Kidney (tissue), 13 donors: ENCODE measurements at regions not wholly inside any gene's neighbourhood (a gene's known extent, or its start where the extent isn't known, plus 50 kb on each side); places are given as distances from the start of the nearest gene placed in this dataset.
A peak's percentile ranks its signal among the peaks of the same experiment; 100 is the strongest.

Experiments
- DNase-seq, 5 donors: peaks; one replicate each; pipeline ENCODE4 v3.0.0-alpha.2; 2013 to 2020
- FAIRE-seq: peaks from 2 replicates; lab custom pipeline; 2012; peaks lifted over from hg19 to GRCh38; lab: Jason Lieb, UNC
- H3K27ac ChIP-seq, 2 donors: one replicate each; pipeline ENCODE4 v1.7.0; 2013; ENCODE audit warnings: low read depth in 2 of 2, low read length in 2 of 2, inconsistent platforms in 1 of 2
- H3K27me3 ChIP-seq: one replicate; pipeline ENCODE4 v1.7.1; 2013; ENCODE audit warnings: low read length, inconsistent platforms; ENCODE audit not compliant: control insufficient read depth, insufficient read depth
- H3K36me3 ChIP-seq, 3 donors: one replicate each; pipeline versions ENCODE4 v1.7.0 to v1.7.1; 2013; ENCODE audit warnings: low read length in 3 of 3, control low read depth in 1 of 3, inconsistent platforms in 1 of 3; ENCODE audit not compliant: insufficient read depth in 3 of 3, control insufficient read depth in 2 of 3
- H3K4me1 ChIP-seq, 3 donors: one replicate each; pipeline versions ENCODE4 v1.7.0 to v1.7.1; 2013; ENCODE audit warnings: low read length in 3 of 3, inconsistent platforms in 1 of 3, low read depth in 1 of 3; ENCODE audit not compliant: control insufficient read depth in 2 of 3, insufficient read depth in 2 of 3
- H3K4me3 ChIP-seq, 3 donors: one replicate each; pipeline versions ENCODE4 v1.7.0 to v1.8.1; 2013; ENCODE audit warnings: low read length in 3 of 3, control low read depth in 1 of 3, inconsistent platforms in 1 of 3
- H3K9ac ChIP-seq, 3 donors: one replicate each; pipeline versions ENCODE4 v1.7.0 to v1.7.1; 2013; ENCODE audit warnings: low read length in 3 of 3, control low read depth in 1 of 3, inconsistent platforms in 1 of 3
- H3K9me3 ChIP-seq, 3 donors: one replicate each; pipeline versions ENCODE4 v1.7.0 to v1.7.1; 2013; ENCODE audit warnings: low read length in 3 of 3, control low read depth in 1 of 3, inconsistent platforms in 1 of 3; ENCODE audit not compliant: control insufficient read depth in 2 of 3, insufficient read depth in 1 of 3
- CTCF ChIP-seq: IDR thresholded peaks from 3 replicates; pipeline ENCODE4 v1.5.1; 2012; ENCODE audit warnings: mild to moderate bottlenecking, moderate library complexity, borderline replicate concordance; ENCODE audit not compliant: insufficient read depth; ENCODE audit errors: extremely low read depth
- intact Hi-C: fragments of 100-400 bp; cut with DNase I; formaldehyde crosslinking; loops from one replicate; pipeline ENCODE4 v1.11.1; 2022
- donor health status: control.
- donor health status: control.
- donor health status: control.
- donor health status: control.
- donor health status: control.
- donor health status: DM: yes; HTN: yes; CAD: no.
- donor health status: Normal renal cell carcinoma (clear cell type).

- no peak overlapping the region for H3K4me3 ChIP-seq
- H3K9ac ChIP-seq = no peak overlapping the region
- H3K4me1 ChIP-seq = peaks cover 0 to 3% (median 0%) of the 10 kb centered on the region in 3 donors
- no peaks in the 10 kb centered on the region for H3K27me3 ChIP-seq
- intact Hi-C loops = no loop called here
- no peak overlapping the region for H3K27ac ChIP-seq
- DNase-seq (no peak), FAIRE-seq (no peak)
- no peak for TF ChIP-seq CTCF
- no peaks in the 10 kb centered on the region for H3K9me3 ChIP-seq
- H3K36me3 ChIP-seq = no peaks in the 10 kb centered on the region
Observed at GRCh38 chr3:177771780-177772179, 574.5 kb upstream of the TBL1XR1 start.

- Histone ChIP-seq H3K4me3 (no peak overlapping the region), H3K27me3 (no peaks in the 10 kb centered on the region), H3K9ac (no peak overlapping the region), H3K9me3 (no peaks in the 10 kb centered on the region), H3K36me3 (no peaks in the 10 kb centered on the region), H3K4me1 (peaks cover 0 to 3% (median 0%) of the 10 kb centered on the region in 3 donors), H3K27ac (no peak overlapping the region)
- intact Hi-C loops = no loop called here
- TF ChIP-seq CTCF = no peak
- peak in 1 of 5 donors; percentile 20 for DNase-seq
- no peak for FAIRE-seq
Observed at GRCh38 chr3:177772908-177773557, 575.8 kb upstream of the TBL1XR1 start.

- Histone ChIP-seq H3K4me3 (no peak overlapping the region), H3K27me3 (no peaks in the 10 kb centered on the region), H3K9me3 (no peaks in the 10 kb centered on the region), H3K36me3 (no peaks in the 10 kb centered on the region), H3K9ac (no peak overlapping the region), H3K4me1 (peaks cover 0 to 3% (median 0%) of the 10 kb centered on the region in 3 donors), H3K27ac (no peak overlapping the region)
- FAIRE-seq = no peak
- intact Hi-C loops = no loop called here
- no peak for TF ChIP-seq CTCF
- peak in 1 of 5 donors; percentile 45 for DNase-seq
Observed at GRCh38 chr3:177773717-177774116, 576.4 kb upstream of the TBL1XR1 start.

GRCh38 chr3:177776661-177777101 lies 579.4 kb upstream of the TBL1XR1 start:
- intact Hi-C loops = no loop called here
- Histone ChIP-seq H3K4me1 (peaks cover 0 to 3% (median 0%) of the 10 kb centered on the region in 3 donors), H3K36me3 (no peaks in the 10 kb centered on the region), H3K4me3 (no peak overlapping the region), H3K27me3 (no peaks in the 10 kb centered on the region), H3K27ac (no peak overlapping the region), H3K9ac (no peak overlapping the region), H3K9me3 (no peaks in the 10 kb centered on the region)
- TF ChIP-seq CTCF = no peak
- DNase-seq = peak in 4 of 5 donors; percentile 53 to 84 (median 70)
- FAIRE-seq = no peak
